Nephron (organoid): ENCODE measurements at regions not wholly inside any gene's neighbourhood (a gene's known extent, or its start where the extent isn't known, plus 50 kb on each side); places are given as distances from the start of the nearest gene placed in this dataset.

Experiments
- H3K27ac Mint-ChIP-seq, 3 experiments: 2 replicates each; pipeline ENCODE4 v1.8.0; 2020; ENCODE audit warnings: mixed read lengths in 3 of 3, mild to moderate bottlenecking in 2 of 3, moderate library complexity in 1 of 3
- H3K27me3 Mint-ChIP-seq: 2 replicates; pipeline ENCODE4 v1.8.0; 2021; ENCODE audit warnings: low read depth, mild to moderate bottlenecking, moderate library complexity, mixed read lengths
- H3K36me3 Mint-ChIP-seq: 2 replicates; pipeline ENCODE4 v1.8.0; 2020; ENCODE audit warnings: low read depth, mixed read lengths
- H3K4me1 Mint-ChIP-seq: 2 replicates; pipeline ENCODE4 v1.8.0; 2020; ENCODE audit warnings: mixed read lengths
- H3K4me3 Mint-ChIP-seq, 3 experiments: 2 replicates each; pipeline ENCODE4 v1.8.0; 2020; ENCODE audit warnings: mild to moderate bottlenecking in 3 of 3, mixed read lengths in 3 of 3, moderate library complexity in 2 of 3
- H3K9me3 Mint-ChIP-seq: 2 replicates; pipeline ENCODE4 v1.8.0; 2020; ENCODE audit warnings: mixed read lengths
- TF ChIP-seq, protein P1 (sequence below), 3 experiments: fragments of 200-600 bp; sonication (generic); IDR thresholded peaks; one replicate each; pipeline ENCODE4 v1.5.0; 2021; ENCODE audit warnings: antibody characterized with exemption in 3 of 3; ENCODE audit not compliant: unreplicated experiment in 3 of 3

DNA sequence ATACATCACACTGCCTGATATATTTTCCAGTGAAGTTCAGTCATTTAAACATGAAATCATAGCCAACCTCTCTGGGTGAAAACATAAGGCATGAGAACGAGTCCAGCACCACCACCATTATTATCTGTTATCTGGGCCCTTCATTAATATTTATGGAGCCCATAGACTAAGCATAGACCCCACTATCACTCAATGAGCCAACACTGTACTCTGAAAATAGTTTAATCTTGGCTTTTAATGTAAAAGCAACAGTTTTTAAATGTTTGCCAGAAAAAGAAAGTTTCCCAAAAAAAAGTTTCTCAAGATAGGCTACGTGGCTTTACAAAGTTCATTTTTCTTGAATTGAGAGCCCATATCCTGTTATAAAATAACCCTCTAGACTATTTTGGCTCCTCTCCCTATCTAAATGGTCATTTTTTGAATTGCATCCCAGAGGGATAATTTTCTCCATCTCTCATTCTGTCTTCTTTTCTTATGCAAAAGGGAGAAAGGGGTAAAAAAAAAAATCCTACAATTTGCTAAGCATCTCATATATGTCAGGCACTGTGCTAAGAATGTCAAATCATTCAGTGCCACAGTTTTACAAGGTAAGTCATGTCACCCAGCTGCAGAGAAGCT, 66.1 kb downstream of the FZD1 start:
- H3K36me3 Mint-ChIP-seq: no peaks in the 10 kb centered on the region
- no peaks in the 10 kb centered on the region for H3K9me3 Mint-ChIP-seq
- H3K4me3 Mint-ChIP-seq: no peak overlapping the region
- H3K27me3 Mint-ChIP-seq: no peaks in the 10 kb centered on the region
- H3K27ac Mint-ChIP-seq: peak overlapping the region; percentile 8 to 91 (median 83)
- H3K4me1 Mint-ChIP-seq: peaks cover 28% of the 10 kb centered on the region
- TF ChIP-seq, protein P1, sequence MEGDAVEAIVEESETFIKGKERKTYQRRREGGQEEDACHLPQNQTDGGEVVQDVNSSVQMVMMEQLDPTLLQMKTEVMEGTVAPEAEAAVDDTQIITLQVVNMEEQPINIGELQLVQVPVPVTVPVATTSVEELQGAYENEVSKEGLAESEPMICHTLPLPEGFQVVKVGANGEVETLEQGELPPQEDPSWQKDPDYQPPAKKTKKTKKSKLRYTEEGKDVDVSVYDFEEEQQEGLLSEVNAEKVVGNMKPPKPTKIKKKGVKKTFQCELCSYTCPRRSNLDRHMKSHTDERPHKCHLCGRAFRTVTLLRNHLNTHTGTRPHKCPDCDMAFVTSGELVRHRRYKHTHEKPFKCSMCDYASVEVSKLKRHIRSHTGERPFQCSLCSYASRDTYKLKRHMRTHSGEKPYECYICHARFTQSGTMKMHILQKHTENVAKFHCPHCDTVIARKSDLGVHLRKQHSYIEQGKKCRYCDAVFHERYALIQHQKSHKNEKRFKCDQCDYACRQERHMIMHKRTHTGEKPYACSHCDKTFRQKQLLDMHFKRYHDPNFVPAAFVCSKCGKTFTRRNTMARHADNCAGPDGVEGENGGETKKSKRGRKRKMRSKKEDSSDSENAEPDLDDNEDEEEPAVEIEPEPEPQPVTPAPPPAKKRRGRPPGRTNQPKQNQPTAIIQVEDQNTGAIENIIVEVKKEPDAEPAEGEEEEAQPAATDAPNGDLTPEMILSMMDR (IDR thresholded peaks at IDR 0.05; ENCODE audit: unreplicated experiment in 3 of 3): no peak

- Mint-ChIP-seq H3K4me3 (no peak overlapping the region), H3K27me3 (peaks cover 3% of the 10 kb centered on the region), H3K9me3 (no peaks in the 10 kb centered on the region), H3K4me1 (peaks cover 22% of the 10 kb centered on the region), H3K36me3 (no peaks in the 10 kb centered on the region), H3K27ac (peak overlapping the region; percentile 8 to 91 (median 83))
- TF ChIP-seq, protein P1 (IDR thresholded peaks at IDR 0.05; ENCODE audit: unreplicated experiment in 3 of 3): no peak
Observed at GRCh38 chr7:91330866-91331265, 66.6 kb downstream of the FZD1 start.

GRCh38 chr7:91336106-91336505, 71.9 kb downstream of the FZD1 start:
- TF ChIP-seq, protein P1 (IDR thresholded peaks at IDR 0.05; ENCODE audit: unreplicated experiment in 3 of 3): no peak

DNA sequence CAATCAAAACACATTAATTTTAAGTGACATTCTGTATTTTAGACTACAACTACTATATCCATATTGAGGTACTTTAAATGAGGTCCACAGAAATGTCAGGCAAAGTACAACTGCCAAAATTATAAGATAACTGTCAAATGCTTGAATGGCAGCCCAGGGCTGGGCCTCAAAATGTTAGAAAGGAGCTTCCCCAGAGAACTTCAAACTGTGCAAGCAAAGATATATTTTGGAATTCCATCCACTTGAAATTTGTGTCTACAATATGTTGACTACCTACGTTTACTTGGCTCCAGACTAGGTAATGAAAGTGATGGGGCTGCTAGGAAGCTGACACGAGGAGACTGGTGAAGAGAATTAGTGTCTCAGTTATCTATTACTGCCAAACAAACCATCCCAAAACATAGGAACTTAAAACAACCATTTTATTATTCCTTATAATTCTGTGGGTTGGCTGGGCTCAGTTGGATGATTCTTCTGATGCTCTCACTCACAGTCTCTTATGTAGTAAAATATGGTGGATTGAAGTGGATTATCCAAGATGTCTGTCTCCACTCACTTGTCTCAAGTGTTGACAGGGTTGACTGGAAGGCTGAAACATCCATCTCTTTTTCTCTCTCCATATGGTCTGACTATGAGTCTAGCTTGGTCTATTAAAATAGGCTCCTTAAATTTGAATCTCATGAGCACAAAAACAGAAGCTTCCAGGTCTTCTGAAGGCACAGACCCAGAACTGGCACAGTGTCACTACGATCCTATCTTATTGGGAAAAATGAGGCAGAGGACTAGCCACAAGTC, 74.2 kb downstream of the FZD1 start:
- no peaks in the 10 kb centered on the region for H3K36me3 Mint-ChIP-seq
- TF ChIP-seq, protein P1 (IDR thresholded peaks at IDR 0.05; ENCODE audit: unreplicated experiment in 3 of 3): no peak
- H3K4me1 Mint-ChIP-seq: peaks cover 21% of the 10 kb centered on the region
- no peak overlapping the region for H3K4me3 Mint-ChIP-seq
- H3K9me3 Mint-ChIP-seq: no peaks in the 10 kb centered on the region
- H3K27me3 Mint-ChIP-seq: peaks cover 11% of the 10 kb centered on the region
- no peak overlapping the region for H3K27ac Mint-ChIP-seq

More at GRCh38 chr7:91336106-91336505, 71.9 kb downstream of the FZD1 start:
- Mint-ChIP-seq H3K4me3 (no peak overlapping the region), H3K9me3 (no peaks in the 10 kb centered on the region), H3K27ac (no peak overlapping the region), H3K27me3 (peaks cover 7% of the 10 kb centered on the region), H3K4me1 (peaks cover 2% of the 10 kb centered on the region), H3K36me3 (no peaks in the 10 kb centered on the region)

DNA sequence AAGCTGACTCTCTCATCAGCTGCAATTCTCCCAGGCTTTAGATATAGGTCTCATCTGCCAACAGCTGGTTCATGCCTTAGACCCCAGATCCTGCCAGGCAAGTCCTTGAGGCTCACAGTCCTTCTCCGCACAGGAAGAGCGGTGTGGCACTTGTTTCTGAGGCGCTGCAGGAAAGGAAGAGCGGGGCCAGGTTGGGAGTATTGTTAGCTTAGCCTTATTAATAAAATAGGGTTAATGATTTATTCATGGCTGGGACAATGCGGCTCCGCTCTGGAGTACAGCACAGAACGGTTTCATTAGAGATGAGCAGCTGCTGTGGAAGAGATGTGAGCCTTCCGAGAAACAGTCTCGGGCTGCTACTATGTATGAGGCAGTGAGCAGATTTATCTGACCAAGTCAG, 78.1 kb downstream of the FZD1 start:
- H3K9me3 Mint-ChIP-seq: no peaks in the 10 kb centered on the region
- peak overlapping the region; percentile 30 to 97 (median 92) for H3K27ac Mint-ChIP-seq
- H3K36me3 Mint-ChIP-seq: no peaks in the 10 kb centered on the region
- peak overlapping the region in 2 of 3 experiments; percentile 35 to 41 for H3K4me3 Mint-ChIP-seq
- TF ChIP-seq, protein P1 (IDR thresholded peaks at IDR 0.05; ENCODE audit: unreplicated experiment in 3 of 3): no peak
- H3K27me3 Mint-ChIP-seq: peaks cover 8% of the 10 kb centered on the region
- peaks cover 51% of the 10 kb centered on the region for H3K4me1 Mint-ChIP-seq
